ENCODE measurements at regions not wholly inside any gene's neighbourhood (a gene's known extent, or its start where the extent isn't known, plus 50 kb on each side); places are given as distances from the start of the nearest gene placed in this dataset.
"Not testable (repeated sequence)": the region's sequence is repeated elsewhere in the genome, so short reads cannot be mapped to it uniquely, and the experiment has no call there.

DNA sequence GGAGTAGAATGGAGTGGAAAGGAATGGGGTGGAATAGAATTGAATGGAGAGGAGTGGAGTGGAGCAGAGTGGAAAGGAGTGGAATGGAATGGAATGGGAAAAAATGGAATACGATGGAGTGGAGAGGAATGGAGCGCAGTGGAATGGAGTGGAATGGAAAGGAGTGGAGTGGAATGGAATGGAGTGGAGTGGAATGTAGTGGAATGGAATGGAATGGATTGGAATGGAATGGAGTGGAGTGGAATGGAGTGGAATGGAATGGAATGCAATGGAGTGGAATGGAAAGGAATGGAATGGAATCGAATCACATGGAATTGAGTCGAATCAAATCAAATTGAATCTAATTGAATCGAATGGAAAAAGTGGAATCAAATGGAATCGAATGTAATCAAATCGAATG lies 1016.1 kb downstream of the CDY1 start:
- DNase-seq: no peak

DNA sequence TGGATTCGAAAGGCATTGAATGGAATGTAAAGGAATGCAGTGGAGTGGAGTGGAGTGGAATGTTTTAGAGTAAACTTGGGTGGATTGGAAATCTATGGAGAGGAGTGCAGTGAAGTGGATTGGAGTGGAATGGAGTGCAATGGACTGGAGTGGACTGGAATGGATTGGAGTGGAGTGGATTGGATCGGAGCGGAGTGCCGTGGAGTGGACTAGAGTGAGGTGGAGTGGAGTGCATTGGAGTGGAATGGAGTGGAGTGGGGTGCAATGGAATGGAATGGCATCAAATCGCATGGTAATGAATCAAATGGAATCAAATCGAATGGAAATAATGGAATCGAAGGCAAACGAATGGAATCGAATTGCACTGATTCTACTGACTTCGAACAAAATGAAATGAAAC lies 1023.9 kb downstream of the CDY1 start:
- not testable (repeated sequence) for DNase-seq

DNA sequence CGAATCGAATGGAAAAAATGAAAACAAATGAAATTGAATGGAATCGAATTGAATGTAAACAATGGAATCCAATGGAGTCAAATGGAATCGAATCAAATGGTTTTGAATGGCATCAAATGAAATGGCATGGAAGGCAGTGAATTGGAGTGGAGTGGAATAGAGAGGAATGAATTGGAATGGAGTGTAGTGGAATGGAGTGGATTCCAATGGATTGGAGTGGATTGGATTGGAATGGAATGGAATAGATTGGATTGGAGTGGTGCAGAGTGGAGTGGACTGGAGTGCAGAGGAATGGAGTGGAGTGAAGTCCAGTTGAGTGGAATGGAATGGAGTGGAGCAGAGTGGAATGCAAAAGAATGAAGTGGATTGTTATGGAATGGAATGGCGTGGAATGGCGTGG lies 1026.3 kb downstream of the CDY1 start:
- not testable (repeated sequence) for DNase-seq

DNA sequence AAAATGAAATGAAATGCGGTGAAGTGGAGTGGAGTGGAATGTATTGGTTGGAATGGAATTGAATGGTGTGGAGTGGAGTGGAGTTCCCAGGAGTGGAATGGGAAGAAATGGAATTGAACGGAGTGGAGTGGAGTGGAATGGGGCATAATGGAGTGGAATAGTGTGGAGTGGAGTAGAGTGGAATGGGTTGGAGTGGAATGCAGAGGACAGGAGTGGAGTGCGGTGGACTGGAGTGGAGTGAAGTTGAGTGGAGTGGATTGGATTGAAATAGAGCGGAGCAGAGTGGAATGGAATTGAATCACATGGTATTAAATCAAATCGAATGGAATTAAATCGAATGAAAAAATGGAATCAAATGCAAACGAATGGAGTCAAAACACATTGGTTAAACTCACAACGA lies 1042.3 kb downstream of the CDY1 start:
- DNase-seq: not testable (repeated sequence)

DNA sequence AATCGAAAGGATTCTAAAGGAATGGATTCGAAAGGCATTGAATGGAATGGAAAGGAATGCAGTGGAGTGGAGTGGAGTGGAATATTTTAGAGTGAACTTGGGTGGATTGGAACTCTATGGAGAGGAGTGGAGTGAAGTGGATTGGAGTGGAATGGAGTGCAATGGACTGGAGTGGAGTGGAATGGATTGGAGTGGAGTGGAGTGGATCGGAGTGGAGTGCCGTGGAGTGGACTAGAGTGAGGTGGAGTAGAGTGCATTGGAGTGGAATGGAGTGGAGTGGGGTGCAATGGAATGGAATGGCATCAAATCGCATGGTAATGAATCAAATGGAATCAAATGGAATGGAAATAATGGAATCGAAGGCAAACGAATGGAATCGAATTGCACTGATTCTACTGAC lies 1044.8 kb downstream of the CDY1 start:
- not testable (repeated sequence) for DNase-seq

DNA sequence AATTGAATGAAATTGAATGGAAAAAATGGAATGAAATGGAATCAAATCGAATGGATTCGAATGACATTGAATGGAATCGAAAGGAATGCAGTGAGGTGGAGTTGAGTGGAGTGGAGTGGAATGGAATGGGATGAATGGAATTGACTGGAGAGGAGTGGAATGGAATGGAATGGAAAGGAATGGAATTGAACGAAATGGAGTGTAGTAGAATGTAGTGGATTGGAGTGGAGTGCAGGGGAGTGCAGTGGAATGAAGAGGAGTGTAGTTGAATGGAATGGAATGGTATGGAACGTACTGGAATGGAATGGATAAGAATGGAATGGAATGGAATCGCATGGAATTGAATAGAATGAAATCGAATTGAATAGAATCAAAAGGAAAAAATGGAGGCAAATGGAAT lies 1047.3 kb downstream of the CDY1 start:
- DNase-seq: not testable (repeated sequence)

DNA sequence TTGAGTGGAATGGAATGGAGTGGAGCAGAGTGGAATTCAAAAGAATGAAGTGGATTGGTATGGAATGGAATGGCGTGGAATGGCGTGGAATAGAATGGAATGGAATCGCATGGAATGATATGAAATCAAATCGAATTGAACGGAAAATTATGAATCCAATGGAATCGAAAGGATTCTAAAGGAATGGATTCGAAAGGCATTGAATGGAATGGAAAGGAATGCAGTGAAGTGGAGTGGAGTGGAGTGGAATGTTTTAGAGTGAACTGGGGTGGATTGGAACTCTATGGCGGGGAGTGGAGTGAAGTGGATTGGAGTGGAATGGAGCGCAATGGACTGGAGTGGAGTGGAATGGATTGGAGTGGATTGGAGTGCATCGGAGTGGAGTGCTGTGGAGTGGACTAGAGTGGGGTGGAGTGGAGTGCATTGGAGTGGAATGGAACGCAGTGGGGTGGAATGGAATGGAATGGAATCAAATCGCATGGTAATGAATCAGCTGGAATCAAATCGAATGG lies 1048.5 kb downstream of the CDY1 start:
- DNase-seq: peak; percentile 9

DNA sequence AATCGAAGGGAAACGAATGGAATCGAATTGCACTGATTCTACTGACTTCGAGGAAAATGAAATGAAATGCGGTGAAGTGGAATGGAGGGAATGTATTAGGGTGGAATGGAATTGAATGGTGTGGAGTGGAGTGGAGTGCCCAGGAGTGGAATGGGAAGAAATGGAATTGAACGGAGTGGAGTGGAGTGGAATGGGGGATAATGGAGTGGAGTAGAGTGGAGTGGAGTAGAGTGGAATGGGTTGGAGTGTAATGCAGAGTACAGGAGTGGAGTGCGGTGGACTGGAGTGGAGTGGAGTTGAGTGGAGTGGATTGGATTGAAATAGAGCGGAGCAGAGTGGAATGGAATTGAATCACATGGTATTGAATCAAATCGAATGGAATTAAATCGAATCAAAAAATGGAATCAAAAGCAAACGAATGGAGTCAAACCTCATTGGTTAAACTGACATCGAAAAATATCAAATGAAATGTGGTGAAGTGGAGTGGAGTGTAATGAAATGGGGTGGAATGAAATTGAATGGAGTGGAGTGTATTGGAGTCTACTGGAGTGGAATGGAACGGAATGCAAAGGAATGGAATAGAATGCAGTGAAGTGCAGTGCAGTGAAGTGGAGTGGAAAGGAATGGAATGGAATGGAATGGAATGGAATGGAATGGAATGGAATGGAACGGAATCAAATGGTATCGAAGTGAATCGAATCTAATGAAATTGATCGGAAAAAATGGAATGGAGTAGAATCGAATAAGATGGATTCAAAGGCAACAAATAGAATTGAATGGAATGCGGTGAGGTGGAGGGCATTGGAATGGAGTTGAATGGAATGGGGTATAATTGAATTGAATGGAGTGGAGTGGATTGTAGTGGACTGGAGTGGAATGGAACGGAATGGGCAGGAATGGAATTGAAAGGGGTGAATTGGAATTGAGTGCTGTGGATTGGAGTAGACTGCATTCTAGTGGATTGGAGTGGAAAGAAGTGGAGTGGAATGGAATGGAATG lies 1049.3 kb downstream of the CDY1 start:
- peak; percentile 30 for DNase-seq
